ENCODE measurements at regions not wholly inside any gene's neighbourhood (a gene's known extent, or its start where the extent isn't known, plus 50 kb on each side); places are given as distances from the start of the nearest gene placed in this dataset.

DNA sequence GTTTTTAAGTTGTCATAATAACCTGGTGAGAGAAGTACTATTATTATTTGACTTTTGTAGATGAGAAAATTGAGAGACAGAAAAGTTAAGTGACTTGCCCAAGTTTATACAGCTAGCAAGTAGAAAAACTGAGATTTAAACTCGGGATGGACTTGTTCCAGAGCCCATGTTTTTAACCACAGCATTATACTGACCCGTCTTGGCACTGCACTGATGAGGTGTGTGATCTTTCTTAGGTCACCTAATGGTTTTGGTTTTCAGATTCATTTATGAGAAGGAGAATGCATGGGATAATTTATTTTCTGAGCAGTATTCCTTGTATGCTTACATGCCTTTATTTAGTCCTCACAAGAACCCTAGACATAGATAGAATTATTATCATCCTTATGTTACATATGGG is 201.8 kb upstream of the CDKN2B start:
- TF ChIP-seq, protein P1, sequence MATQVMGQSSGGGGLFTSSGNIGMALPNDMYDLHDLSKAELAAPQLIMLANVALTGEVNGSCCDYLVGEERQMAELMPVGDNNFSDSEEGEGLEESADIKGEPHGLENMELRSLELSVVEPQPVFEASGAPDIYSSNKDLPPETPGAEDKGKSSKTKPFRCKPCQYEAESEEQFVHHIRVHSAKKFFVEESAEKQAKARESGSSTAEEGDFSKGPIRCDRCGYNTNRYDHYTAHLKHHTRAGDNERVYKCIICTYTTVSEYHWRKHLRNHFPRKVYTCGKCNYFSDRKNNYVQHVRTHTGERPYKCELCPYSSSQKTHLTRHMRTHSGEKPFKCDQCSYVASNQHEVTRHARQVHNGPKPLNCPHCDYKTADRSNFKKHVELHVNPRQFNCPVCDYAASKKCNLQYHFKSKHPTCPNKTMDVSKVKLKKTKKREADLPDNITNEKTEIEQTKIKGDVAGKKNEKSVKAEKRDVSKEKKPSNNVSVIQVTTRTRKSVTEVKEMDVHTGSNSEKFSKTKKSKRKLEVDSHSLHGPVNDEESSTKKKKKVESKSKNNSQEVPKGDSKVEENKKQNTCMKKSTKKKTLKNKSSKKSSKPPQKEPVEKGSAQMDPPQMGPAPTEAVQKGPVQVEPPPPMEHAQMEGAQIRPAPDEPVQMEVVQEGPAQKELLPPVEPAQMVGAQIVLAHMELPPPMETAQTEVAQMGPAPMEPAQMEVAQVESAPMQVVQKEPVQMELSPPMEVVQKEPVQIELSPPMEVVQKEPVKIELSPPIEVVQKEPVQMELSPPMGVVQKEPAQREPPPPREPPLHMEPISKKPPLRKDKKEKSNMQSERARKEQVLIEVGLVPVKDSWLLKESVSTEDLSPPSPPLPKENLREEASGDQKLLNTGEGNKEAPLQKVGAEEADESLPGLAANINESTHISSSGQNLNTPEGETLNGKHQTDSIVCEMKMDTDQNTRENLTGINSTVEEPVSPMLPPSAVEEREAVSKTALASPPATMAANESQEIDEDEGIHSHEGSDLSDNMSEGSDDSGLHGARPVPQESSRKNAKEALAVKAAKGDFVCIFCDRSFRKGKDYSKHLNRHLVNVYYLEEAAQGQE (IDR thresholded peaks at IDR 0.05), result no peak
- TF ChIP-seq CHD2 (IDR thresholded peaks at IDR 0.05; ENCODE audit: low read length, partially characterized antibody) (no peak), RAD21 (conservative IDR thresholded peaks at IDR 0.05 in 1 of 2, IDR thresholded peaks at IDR 0.05 in 1 of 2) (no peak), PHF8 (IDR thresholded peaks at IDR 0.05; ENCODE audit: borderline replicate concordance, low read depth) (no peak), JUNB (IDR thresholded peaks at IDR 0.05) (no peak)
- TF ChIP-seq, protein P2, sequence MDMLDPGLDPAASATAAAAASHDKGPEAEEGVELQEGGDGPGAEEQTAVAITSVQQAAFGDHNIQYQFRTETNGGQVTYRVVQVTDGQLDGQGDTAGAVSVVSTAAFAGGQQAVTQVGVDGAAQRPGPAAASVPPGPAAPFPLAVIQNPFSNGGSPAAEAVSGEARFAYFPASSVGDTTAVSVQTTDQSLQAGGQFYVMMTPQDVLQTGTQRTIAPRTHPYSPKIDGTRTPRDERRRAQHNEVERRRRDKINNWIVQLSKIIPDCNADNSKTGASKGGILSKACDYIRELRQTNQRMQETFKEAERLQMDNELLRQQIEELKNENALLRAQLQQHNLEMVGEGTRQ (IDR thresholded peaks at IDR 0.05), result no peak

Measured in A549 (cell line).